HG02623 (cell line): ENCODE measurements at regions not wholly inside any gene's neighbourhood (a gene's known extent, or its start where the extent isn't known, plus 50 kb on each side); places are given as distances from the start of the nearest gene placed in this dataset.

Experiments used
- ATAC-seq: cut with Tn5 transposase; IDR thresholded peaks from one replicate; pipeline ENCODE4 v1.9.1; 2021; ENCODE audit warnings: moderate library complexity; ENCODE audit not compliant: unreplicated experiment

DNA sequence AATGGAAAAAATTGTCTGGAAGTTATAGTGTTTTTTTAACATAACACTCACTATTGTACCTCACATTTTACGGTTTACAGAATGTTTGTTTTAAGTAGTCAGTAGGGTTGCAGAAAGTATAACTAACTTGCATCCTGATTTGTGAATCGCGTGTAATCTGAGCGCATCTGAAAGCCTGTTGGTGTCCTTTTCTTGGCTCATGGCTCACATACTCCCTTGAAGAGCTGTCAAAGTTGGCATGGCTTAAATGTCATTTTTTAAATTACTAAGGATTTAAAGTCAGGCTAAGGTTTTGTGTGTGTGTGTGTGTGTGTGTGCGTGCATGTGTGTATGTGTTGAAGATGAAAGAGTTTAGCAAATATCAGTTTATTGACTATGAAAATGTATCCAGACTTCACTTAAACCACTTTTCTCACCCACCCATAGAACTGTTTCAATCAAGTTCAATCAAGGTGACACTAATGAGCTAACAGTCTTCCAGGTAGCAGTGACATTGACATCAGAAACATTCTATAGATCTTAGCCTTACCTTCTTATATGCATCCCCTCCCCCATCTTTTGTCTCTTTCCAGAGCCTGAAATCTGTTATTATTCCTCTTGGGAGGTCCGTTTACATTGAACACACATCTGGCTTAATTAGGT is 480.4 kb upstream of the SGCG start:
- ATAC-seq = no peak

DNA sequence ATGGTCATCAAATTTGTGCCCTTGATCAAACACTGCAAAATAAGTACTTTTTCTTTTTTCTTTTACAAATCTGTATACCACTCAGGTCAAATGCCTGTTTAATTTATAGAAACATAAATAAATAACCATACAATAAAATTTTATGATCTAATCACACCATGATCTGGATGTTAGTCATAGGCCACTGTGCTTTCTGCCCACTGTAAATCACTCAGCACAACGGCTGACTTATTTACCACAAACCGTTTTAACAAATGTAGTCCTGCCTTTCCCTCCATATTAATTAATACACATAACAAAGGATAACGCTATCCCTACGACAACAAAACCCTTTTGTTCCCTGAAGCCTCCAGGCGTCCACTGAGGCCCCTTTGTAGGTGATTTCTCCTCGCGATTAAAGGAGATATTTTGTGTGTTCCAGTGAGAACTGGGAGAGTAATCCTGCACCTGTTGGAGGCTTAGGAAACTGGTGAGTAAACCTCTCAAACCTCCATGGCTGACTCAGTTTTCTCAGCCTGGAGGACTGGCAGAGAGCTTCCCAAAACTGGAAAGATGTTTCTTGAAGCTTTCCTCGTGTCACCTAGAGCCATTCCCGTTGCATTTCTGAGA is 477.1 kb upstream of the SGCG start:
- ATAC-seq = no peak

DNA sequence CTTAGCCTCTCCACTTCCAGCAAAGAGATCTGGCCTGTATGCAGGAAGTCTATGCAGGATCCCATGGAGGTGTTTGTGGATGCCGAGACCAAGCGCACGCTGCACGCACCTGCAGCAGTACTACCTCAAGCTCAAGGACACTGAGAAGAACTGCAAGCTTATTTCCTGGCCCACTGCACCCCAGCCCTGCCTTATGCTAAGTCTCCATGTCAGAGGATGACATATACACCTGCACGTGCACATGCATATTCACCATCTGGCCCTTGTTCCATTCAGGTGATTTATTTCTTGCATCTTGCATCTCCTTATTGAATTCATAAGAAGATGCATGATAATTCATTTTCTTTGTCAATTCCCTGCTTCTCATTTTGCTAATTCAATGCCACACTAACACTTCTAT is 472.8 kb upstream of the SGCG start:
- no peak for ATAC-seq

DNA sequence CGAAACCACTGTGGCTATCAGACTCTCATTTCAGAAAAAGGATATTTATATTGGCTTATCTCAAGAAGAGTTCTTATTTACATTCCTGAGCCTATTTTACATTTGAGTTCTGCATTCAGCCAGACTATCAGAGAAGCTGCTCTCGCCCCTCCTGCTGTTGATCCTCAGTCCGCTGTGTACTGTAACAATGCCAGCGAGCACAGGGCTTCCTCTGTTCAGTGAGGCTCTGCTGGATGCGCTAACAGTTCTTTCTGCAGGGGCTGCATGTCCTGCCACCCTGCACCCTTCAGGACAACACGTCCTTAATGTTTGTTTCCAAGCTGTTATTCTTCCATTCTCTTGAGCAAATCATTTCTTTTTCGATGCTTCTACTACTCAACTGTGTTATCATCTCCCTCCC is 463.7 kb upstream of the SGCG start:
- no peak for ATAC-seq

DNA sequence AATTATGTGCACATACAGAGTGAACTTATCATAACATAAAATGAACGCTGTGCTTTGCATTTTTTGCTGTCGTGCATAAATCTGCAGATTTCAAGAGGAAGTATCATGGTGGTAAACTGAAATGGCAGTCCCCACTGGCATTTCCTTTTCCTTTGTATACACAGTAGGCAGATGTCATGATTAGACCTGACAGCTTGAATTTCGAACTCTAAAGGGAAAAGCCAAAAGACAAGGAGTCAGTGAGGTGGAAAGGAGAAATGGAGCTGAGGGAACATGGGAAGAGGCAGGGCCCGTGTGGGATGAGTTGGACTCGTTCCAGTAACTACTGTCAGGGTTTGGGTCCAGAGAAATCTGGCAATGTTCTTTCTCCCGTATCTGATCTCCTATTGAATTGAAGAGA is 454.1 kb upstream of the SGCG start:
- ATAC-seq = no peak

DNA sequence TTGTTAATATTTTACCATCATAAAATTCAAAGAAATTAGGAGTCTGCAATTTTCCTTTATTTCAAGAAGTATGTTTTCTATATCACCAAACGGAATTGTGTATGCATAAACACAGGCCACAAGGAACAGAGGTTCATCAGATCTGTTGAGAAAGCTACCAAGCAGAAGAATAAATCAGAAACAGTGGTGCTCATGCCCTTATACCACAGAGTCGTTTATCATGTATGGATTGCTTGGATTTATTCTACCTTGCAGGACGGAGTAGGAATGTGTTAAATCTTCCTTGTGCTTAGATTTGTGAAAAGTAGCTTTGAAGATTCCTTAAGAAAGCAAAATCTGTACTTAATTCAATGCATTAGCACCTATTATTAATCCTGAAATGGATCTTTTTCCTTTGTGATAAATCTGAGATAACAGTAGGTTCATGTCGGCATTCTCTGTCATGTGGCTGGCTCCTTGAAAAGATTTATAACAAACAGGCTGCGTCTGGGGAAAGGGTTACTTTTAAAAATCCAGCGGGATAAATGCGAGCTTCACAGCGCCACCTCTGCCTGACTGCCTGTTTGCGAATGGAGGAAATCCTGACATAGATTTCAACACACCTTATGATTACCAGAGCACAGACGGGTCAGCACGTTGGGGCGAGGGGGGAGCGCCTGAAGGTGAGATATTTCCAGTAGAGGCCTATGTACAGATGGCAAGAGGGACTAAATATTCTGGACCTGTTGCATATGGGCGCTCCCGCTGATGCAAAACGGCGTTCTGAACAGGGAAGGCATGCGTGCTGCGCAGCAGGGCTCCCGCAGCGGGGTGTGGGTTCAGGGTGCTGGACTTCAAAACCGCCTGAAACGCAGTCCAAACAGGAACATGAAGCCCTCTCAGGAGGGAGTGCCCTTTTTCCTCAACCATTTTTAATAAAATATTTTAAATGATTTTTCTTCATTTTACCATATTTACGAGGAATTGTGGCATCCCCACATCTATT is 445.5 kb upstream of the SGCG start:
- no peak for ATAC-seq

DNA sequence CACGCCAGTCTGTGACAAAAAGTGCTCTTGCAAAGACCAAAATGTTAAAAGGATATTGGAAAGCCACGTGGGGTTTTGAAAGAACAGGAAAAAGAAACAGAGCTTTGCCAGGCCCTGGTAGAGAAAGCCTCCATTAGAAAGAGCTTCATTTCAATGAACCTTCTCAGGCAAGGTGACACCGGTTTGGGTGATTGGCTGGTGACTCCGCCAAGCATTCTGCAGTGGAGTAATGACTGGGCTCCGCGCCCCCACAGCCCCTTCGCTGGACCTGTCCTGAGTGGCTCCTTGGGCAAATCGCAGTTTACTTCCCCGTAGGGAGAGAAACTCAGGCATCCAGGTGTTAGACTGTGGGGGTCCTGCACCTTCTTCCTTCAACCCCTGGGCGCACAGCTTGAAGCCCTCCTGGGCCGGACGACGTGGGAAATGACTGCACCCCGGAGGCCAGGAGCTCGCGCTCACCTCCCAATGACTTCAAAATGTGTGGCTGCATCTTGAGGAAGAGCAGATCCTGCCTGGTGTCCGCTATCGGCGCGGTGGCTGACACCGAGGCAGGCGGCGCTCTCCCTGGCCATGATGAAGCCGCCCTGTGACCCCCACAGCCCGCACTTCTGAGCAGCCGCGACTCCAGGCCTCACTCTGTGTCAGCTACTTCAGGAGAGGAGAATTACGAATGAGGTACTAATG is 444.6 kb upstream of the SGCG start:
- ATAC-seq = no peak

DNA sequence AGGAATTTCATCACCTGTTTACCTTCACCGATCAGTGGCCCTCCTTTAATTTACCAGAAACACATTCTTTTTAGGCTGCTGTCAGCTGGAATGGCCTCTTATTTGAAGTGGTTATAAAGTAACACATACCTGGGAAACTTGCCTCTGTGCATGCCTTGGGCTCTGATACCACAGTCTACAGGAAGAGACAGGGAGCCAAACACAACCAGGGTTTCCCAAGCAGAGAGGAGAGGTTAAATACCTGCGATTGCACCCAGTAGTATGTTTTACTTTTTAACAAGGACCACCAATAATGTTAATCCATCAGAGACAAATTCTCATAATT is 444.0 kb upstream of the SGCG start:
- ATAC-seq = no peak

DNA sequence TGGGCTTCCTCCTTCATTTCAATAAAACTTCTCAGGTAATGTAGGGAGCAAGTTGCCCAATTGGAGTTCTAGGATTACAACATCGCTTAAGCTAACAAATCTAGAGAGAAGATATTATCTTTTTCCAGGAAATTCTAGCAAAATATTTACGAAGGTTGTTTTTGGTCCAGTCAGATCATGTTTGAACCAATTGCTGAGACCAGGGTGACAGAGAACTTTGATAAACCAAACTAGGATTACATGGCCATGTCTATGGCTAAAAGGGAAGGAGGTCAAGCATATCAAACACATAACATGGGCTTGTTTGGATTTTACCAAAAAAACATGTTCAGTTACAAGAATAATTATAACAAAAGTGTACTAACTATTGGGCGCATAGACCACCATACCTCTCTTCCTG is 442.4 kb upstream of the SGCG start:
- no peak for ATAC-seq

DNA sequence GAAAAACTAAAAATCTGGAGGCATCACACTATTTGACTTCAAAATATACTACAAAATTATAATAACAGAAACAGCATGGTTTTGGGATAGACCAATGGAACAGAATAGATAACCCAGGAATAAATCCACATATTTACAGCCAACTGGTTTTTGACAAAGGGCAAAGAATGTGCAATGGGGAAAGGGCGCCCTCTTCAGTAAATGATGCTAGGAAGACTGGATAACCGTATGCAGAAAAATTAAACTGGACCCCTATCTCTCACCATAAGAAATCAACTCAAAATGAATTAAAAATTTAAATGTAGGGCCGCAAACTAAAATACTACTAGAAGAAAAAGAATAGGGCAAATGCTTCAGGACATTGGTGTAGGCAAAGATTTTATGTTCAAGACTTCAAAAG is 440.5 kb upstream of the SGCG start:
- no peak for ATAC-seq

DNA sequence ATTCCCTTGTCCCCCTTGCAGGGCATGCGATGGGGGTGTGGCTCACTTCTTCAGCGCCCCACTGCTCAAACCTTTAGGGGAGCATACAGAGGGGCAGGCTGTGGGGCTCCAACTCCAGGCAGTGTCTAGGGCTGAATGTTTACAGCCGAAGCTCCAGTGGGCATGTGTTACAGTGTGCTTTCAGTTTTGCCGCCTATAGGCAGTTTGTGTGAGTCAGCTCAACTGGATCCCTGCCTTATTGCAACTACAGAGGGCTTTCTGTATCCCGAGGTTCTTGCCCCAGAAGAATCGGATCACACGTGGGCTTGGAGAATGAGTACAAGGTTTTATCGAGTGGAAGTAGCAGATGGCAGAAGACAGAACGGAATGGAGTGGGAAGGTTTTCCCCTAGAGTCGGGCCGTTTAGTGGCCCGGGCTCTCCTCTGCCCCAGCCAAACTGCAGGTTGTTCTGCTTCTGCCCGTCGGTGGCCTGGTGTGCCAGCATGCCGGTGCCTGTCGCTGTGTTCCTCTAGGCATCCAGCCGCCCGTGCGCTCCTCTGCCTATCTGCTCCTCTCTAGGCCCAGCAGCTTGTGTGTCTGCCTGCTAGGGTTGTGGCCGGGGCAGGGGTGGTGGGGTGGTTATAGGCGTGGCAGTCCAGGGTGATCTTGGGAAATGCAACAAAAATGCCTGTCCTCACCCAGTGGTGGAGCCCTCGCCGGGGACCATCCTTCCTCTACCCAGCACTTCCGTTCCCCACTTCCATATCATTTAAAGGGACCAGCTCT is 435.9 kb upstream of the SGCG start:
- no peak for ATAC-seq

DNA sequence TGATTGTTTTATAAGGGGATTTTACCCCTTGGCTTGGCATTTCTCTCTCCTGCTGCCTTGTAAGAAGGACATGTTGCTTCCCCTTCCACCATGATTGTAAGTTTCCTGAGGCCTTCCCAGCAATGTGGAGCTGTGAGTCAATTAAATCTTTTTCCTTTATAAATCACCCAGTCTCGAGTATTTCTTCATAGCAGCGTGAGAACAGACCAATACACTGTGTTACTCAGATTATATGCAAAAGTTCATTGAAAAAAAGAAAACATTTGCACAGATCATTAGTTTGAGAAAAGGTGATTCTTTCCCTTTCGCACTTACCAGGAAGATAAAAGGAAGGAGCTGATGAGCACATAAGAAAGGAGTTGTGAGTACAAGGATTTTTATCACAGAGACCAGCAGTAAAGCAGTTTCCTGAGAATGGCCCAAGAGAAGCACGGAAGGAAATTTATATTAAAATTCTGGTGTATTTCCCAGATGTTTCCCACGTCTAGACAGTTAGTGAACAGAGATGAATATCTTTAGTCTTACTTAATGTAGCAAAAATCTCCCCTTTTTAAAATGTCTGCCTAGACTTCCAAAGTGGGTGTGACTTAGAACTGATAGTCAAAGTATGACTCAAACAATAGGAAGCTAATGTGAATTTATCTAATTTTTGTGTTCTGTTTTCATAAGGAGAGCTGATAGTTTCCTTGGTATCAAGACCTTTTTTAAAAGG is 431.8 kb upstream of the SGCG start:
- ATAC-seq = no peak

DNA sequence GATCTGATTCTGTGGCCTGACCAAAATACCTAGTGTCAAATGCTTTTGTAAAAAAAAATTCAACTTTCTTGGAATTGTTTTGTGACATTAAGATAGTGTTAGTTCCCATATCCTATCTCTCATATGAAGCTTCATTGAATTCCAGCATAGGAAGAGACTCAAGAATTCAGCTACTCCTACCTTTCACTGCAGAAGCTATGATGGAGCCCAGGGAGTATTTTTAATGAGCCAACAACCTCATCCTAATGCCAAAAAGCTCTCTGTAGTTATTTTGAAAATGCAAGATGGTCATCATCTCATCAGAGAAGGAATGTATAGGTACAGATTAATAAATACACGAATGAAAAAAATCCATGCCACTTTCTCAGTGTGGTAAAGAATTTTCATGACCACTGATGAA is 431.2 kb upstream of the SGCG start:
- ATAC-seq = no peak

DNA sequence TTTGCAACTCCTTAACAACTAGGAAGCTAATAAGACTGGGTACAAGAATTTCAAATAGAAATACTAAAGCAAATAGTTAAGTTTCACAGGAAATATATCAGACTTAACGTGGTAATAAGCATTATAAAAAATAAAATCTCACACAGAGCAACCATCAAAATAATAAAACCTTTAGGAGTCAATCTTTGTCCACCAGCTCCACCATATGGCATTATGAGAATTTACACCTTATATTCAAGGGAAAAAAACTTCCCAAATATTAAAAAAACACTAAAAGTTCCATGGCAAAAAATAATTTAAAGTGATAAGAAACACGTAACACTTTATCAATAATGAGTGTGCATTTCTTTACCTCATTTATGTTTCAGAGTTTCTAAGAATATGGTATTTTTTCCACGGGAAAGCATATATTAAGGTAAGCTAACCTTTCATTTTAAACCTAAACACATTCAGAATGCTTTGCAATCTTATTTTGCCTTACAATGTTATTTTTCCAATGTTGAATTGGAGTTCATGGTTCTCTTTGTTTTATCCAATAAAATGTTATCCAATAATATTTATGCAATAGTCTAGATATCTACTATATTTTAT is 423.2 kb upstream of the SGCG start:
- ATAC-seq = no peak

DNA sequence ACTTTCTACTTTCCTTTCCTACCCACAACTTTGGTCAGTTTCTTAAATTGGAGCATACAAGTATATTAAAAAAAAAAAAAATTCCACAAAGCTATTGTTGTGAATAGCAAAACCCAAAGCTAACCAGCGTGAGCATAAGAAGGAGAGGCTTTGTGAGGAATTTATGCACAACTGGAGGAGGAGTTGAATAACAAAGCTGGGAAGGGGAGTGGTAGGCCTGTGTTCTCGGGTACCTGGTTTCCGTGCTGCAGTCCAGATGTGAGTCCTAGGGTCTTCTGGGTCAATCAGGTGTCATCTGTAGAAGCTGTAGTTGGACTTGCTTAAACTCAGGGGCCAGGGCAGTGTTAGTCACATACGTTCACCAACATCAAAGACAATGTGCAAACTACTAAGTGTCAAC is 422.5 kb upstream of the SGCG start:
- no peak for ATAC-seq

DNA sequence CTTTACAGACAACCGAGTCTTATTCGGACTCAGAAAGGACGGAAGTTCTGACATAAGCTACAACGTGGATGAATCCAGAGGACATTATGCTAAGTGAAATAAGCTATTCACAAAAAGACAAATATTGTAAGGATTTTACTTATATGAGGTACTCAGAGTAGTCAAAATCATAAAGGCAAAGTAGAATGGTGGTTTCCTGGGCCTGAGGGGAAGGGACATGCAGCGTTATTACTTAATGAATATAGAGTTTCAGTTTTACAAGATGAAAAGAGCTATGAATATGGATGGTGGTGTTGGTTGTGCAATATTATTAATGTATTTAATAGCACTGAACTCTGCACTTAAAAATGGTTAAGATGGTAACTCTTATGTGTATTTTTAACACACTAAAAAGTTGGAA is 419.1 kb upstream of the SGCG start:
- ATAC-seq = no peak

DNA sequence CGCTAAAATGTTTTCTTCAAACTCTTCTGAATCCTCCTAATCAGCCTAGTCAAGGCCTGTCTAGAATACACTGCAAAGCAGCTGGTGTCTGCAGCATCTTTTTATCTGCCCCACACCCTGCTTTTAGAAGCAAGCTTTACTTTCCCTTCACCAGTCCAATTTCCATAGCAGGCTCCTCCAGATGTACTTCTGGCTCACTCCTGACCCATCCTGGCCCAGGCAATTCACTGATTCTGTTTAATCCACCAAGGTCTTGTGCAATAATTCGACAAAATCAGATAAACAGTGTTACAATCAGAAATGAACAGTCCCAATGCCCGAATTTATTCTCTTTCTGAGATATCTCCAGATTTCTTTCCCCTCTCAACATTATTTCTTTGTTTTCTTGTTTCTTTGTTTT is 415.2 kb upstream of the SGCG start:
- no peak for ATAC-seq

DNA sequence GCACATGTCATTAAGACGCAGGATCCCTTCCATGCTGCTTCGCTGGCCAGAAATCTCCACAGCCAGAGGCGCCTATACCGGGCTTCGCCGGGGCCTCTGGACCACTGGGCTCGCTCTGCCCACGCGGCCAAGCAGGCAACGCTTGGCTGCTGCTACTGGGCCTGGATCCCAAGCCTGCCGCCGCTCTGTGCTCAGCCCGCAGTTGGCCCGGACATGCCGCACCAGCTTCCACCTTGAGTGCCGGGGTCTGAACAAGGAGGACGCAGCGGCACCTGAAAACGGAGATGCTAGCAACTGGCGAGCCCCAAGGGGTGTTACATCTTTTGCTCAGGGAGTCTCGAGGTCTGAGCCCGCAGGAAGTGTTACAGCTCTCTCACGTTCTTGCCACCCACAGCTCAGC is 409.9 kb upstream of the SGCG start:
- ATAC-seq = no peak

DNA sequence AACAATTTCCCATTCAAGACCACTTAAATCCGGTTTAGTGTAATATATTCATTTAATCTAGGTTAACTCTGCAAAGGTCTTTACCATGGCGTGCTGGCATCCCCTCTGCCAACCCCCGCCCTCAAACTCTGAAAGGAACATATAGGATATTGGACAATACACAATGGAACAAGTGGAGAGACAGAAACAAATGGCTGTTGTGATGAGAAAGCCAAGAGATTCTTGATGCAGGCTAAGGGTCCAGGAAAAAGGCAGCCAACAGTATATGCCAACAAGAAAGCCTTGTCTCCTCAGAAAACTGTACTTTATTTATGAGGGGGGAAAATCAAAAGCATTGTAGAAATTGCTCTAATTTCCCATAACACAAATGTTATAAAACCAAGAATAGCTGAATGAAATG is 407.3 kb upstream of the SGCG start:
- ATAC-seq = no peak
